ENCODE measurements at regions not wholly inside any gene's neighbourhood (a gene's known extent, or its start where the extent isn't known, plus 50 kb on each side); places are given as distances from the start of the nearest gene placed in this dataset.

- no peak for DNase-seq
Observed at GRCh38 chr10:83037653-83038052, 1101.7 kb upstream of the GHITM start.

GRCh38 chr10:83038631-83039030, 1100.7 kb upstream of the GHITM start:
- DNase-seq = no peak

GRCh38 chr10:83045731-83046130, 1093.6 kb upstream of the GHITM start:
- no peak for DNase-seq

- no peak for DNase-seq
Observed at GRCh38 chr10:83050815-83051214, 1088.5 kb upstream of the GHITM start.

GRCh38 chr10:83062871-83063270, 1076.4 kb upstream of the GHITM start:
- DNase-seq = no peak

GRCh38 chr10:83073472-83073871, 1065.8 kb upstream of the GHITM start:
- DNase-seq = no peak

DNA sequence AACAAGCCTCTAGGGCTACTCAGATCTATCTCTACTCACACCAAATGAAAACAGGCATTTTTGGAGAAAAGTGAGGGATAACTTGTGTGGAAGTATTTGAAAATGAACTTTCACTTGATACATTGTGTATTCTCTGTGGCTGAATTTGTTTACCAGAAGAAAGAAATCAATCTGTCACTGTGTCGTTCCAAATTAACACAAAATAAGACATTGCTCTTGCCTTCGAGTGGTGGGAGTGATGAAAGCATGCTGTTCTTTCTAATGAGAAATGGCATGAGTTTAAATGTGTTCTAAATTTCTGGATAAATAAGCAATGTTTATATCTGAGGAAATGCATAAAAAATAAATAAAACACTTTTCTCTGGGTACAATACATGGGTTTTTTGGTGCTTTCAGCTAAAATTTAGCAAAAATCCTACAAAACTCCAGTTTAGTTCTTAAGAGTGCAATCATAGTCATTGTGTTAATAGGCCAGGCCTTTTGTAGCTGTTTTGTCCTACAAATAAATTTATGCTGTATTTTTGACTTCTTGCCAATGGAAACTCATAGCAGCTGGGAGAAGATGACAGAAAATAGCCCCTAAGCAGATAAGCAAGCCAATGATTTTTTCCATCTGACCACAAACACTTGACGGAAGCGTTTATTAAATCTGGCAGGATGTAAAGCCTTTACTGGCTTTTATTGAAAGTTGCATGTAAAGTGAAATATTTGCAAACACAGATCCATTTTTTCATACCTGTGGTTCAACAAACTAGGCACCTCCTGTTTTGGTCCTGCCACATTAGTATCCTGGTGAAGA, 1064.1 kb upstream of the GHITM start:
- no peak for DNase-seq

DNA sequence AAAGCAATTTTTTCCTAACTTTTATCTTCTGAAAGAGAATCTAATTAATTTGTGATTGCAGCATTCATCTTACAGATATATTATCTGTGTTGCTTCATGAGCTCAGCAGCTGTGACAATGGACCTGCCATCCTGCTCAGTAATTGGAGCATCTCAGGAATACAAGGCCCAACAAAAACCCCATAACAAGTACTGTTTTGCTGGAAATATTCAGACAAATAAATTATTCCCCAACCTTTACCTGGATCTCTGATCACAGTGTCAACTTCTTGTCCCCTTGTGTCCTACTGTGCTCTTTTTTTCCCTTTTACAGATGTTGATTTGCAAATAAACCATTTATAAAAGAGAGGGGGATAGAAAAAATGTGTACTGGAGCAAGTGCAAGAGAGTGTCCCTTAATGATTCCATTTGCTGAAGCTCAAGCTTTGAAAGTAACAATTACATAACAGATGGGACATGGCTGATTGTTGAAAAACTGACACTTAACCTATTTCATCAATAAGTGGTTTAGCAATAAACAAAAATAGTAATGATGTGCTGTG, 1063.4 kb upstream of the GHITM start:
- no peak for DNase-seq

DNA sequence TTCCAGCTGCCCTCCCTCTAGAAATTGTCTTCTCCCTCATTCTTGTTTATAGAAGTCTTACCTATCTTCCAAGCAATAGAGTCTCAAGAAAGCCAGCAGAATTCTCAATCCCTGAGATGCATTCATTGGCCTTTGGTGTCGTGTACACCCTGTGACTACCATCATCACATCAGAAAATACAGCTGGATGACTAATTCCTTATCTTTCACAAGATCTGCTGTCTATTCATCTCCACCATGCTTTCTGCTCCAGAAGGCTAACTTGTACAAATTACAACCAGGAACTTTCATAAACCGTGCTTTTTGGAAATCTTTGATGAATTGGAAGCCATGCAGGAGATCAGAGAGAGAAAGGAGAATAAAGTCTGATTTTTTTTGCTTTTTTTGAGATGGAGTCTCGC, 1062.9 kb upstream of the GHITM start:
- DNase-seq = no peak

GRCh38 chr10:83078160-83078559, 1061.1 kb upstream of the GHITM start:
- no peak for DNase-seq

GRCh38 chr10:83078645-83079044, 1060.7 kb upstream of the GHITM start:
- no peak for DNase-seq

GRCh38 chr10:83083831-83084230, 1055.5 kb upstream of the GHITM start:
- DNase-seq = no peak

DNA sequence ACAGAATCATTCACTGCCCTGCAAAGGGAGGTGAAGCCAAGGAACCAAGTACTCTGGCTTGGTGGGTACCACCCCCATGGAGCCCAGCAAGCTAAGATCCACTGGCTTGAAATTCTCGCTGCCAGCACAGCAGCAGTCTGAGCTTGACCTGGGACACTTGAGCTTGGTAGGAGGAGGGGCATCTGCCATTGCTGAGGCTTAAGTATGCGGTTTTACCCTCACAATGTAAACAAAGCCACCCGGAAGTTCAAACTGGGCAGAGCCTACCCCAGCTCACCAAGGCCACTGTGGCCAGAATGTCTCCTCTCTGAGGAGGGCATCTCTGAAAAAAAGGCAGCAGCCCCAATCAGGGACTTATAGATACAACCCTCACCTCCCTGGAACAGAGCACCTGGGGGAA, 1050.0 kb upstream of the GHITM start:
- no peak for DNase-seq

DNA sequence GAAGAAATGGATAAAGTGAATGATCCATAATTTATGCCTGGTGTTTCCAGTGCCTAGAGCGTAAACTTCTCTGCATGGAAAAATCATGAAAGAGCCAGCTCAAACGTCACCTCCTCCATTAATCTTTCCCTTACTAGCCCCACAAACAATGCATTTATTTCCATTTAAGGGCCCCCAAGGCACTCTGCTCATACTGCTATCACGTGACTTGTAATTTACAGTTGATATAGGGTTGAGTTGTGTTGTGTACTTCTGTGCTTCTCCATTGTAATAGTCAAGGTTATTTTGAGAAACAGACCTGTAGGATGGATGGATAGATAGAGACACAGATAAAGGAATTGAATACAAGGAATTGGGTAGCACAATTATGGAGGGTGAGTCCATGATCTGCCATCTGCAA, 1034.7 kb upstream of the GHITM start:
- no peak for DNase-seq

DNA sequence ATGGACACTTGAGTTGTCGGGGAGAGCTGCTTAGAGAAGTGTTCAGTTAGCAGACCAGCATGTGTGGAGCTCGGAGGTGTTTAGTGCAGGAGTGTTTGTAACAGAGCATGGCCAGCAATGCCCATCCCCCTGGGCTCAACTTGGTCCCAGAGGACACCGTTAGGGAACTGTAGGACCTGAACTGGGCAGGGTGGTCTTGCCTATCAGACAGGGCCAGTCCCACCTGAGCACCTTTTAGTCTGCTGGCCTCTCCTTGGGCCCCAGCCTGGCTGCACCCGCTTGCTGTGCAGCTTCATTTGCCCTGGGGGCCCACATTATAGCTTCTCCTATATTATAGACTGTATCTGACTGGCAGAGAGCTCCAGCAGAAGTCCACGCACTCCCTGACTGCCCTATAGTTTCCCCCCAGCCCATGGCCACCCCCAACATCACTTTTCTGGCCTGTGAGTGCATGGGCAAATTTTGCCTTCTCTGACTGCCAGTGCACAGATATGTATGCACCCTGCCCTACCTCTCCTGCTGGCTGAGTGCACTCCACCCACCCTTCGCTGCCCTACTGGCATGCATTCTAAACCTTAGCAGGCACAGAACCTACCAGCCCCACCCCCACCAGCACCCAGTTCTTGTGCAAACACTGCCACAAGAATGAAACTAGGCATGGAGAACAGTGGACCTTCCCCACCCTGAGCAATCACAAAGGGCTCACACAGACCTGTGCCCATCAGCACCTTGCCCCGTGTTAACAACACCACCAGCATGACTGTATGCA, 1030.6 kb upstream of the GHITM start:
- DNase-seq = no peak

- no peak for DNase-seq
Observed at GRCh38 chr10:83119346-83119745, 1020.0 kb upstream of the GHITM start.

- no peak for DNase-seq
Observed at GRCh38 chr10:83122336-83122735, 1017.0 kb upstream of the GHITM start.

- no peak for DNase-seq
Observed at GRCh38 chr10:83127942-83128575, 1011.2 kb upstream of the GHITM start.

GRCh38 chr10:83140811-83141210, 998.5 kb upstream of the GHITM start:
- DNase-seq = no peak

GRCh38 chr10:83142074-83142563, 997.2 kb upstream of the GHITM start:
- no peak for DNase-seq

GRCh38 chr10:83144461-83144860, 994.8 kb upstream of the GHITM start:
- no peak for DNase-seq

- no peak for DNase-seq
Observed at GRCh38 chr10:83153714-83154113, 985.6 kb upstream of the GHITM start.

DNA sequence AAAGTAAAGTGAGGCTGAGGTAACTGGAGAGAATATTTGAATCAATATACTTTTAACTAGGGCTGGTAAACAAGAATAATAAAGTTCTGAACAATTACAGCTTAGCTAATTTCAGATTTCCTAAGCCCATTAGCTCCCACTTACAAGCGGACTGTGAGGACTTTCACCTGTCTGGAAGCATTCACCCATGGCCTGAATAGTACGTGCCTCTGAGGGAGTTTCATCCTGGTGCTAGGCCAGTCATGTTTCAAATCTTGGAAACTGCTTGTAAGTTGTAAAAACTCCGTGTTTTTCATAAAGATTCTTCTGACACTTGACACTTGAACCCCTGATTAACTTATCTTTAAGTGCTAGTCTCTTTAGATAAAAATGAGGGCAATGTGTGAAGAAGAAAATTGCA, 975.2 kb upstream of the GHITM start:
- DNase-seq = no peak

DNA sequence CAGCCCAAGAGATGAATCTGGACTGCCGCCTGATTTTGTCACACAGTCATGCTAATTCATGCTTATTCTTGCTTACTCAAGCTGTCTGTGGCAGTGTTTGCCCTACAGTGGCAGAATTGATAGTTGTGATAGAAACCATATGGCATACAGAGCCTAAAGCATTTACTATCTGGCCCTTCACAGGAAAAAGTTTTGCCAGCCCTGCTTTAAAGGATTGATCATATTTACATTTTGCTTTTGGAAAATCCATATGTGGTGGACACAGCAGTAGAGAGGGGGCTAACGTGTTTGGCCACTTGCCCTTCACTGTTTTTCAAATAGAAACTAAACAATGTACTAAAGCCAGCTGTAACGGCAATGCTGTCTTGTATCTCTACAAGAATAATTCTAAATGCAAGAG, 974.0 kb upstream of the GHITM start:
- no peak for DNase-seq
